ENCODE measurements at regions not wholly inside any gene's neighbourhood (a gene's known extent, or its start where the extent isn't known, plus 50 kb on each side); places are given as distances from the start of the nearest gene placed in this dataset.

GRCh38 chr3:152540120-152540519 is 271.4 kb downstream of the MBNL1 start:
- DNase-seq (ENCODE audit: low read depth in 1 of 2, low spot score in 1 of 2), result no peak

GRCh38 chr3:152547153-152547552 is 278.4 kb downstream of the MBNL1 start:
- ChIA-PET CTCF (no interaction called here), POLR2A (no interaction called here)
- ATAC-seq, result no peak
- no peaks in the 10 kb centered on the region for H3K4me1 ChIP-seq
- FAIRE-seq, result no peak
- no peak overlapping the region for H3K4me3 ChIP-seq
- WGBS (ENCODE audit: missing lambda C conversion rate), result 35% methylated on average over 1 of the region's 1 CpG
- 0 out of 3 replicates have a peak, but pooled peaks cover 8% of the 10 kb centered on the region for H3K9me3 ChIP-seq
- TF ChIP-seq NR3C1 (IDR thresholded peaks at IDR 0.05), result no peak
- no peak for TF ChIP-seq KDM1A (IDR thresholded peaks at IDR 0.05; ENCODE audit: low read depth)
- no peak for TF ChIP-seq RFX5 (IDR thresholded peaks at IDR 0.05)
- TF ChIP-seq HMGXB4 (CRISPR knock-in tag; IDR thresholded peaks at IDR 0.05; ENCODE audit: borderline replicate concordance), result no peak
- TF ChIP-seq HOXB5 (CRISPR knock-in tag; IDR thresholded peaks at IDR 0.05), result no peak
- no peak for TF ChIP-seq HOXA7 (CRISPR knock-in tag; IDR thresholded peaks at IDR 0.05)
- TF ChIP-seq MAZ (IDR thresholded peaks at IDR 0.05; ENCODE audit: borderline replicate concordance, low read depth, low read length), result no peak
- TF ChIP-seq ZNF302 (CRISPR knock-in tag; IDR thresholded peaks at IDR 0.05), result no peak
- no peak for TF ChIP-seq POLR2A (IDR thresholded peaks at IDR 0.05; ENCODE audit: low read length)
- no peak for TF ChIP-seq GATA3 (IDR thresholded peaks at IDR 0.05; ENCODE audit: borderline replicate concordance)
- no peak for TF ChIP-seq EHF (CRISPR knock-in tag; IDR thresholded peaks at IDR 0.05)
- no peak for TF ChIP-seq MAFK (IDR thresholded peaks at IDR 0.05; ENCODE audit: partially characterized antibody)
- TF ChIP-seq HDAC2 (IDR thresholded peaks at IDR 0.05), result no peak
- no peak overlapping the region for H3K27ac ChIP-seq
- no peak for DNase-seq (ENCODE audit: low read depth in 1 of 2, low spot score in 1 of 2)
- no peak overlapping the region for H3K4me2 ChIP-seq

More at GRCh38 chr3:152540120-152540519, 271.4 kb downstream of the MBNL1 start:
- ATAC-seq (no peak), FAIRE-seq (no peak)
- ChIA-PET CTCF (interaction anchor here (0.6 kb wide), 1 partner anchor 1248 kb away, joined by 3 read pairs; no protein-coding TSS in a partner anchor), POLR2A (no interaction called here)
- Histone ChIP-seq H3K27ac (no peak overlapping the region), H3K4me3 (no peak overlapping the region), H3K4me2 (no peak overlapping the region), H3K4me1 (no peaks in the 10 kb centered on the region), H3K9me3 (0 out of 3 replicates have a peak, but pooled peaks cover 11% of the 10 kb centered on the region)
- no peak for TF ChIP-seq ZNF302 (CRISPR knock-in tag; IDR thresholded peaks at IDR 0.05)
- TF ChIP-seq MAFK (IDR thresholded peaks at IDR 0.05; ENCODE audit: partially characterized antibody), result no peak
- TF ChIP-seq EP300 (IDR thresholded peaks at IDR 0.05), result no peak
- no peak for TF ChIP-seq ELK1 (IDR thresholded peaks at IDR 0.05; ENCODE audit: low read depth, low read length)
- no peak for TF ChIP-seq CHD4 (IDR thresholded peaks at IDR 0.05; ENCODE audit: borderline replicate concordance)
- TF ChIP-seq EHF (CRISPR knock-in tag; IDR thresholded peaks at IDR 0.05), result no peak
- no peak for TF ChIP-seq HES2 (IDR thresholded peaks at IDR 0.05)
- no peak for TF ChIP-seq PHF8 (IDR thresholded peaks at IDR 0.05; ENCODE audit: borderline replicate concordance, low read depth)
- TF ChIP-seq USF2 (IDR thresholded peaks at IDR 0.05), result no peak
- TF ChIP-seq RCOR1 (IDR thresholded peaks at IDR 0.05; ENCODE audit: low read depth, low read length), result no peak
- TF ChIP-seq KDM1A (IDR thresholded peaks at IDR 0.05; ENCODE audit: low read depth), result no peak

- Histone ChIP-seq H3K4me1 (no peaks in the 10 kb centered on the region), H3K4me2 (no peak overlapping the region), H3K4me3 (no peak overlapping the region), H3K9me3 (0 out of 3 replicates have a peak, but pooled peaks cover 4% of the 10 kb centered on the region), H3K27ac (no peak overlapping the region)
- no peak for TF ChIP-seq KDM1A (IDR thresholded peaks at IDR 0.05; ENCODE audit: low read depth)
- POLR2A ChIA-PET, result no interaction called here
- FAIRE-seq, result no peak
- CTCF ChIA-PET, result no interaction called here
- DNase-seq (ENCODE audit: low read depth in 1 of 2, low spot score in 1 of 2), result no peak
- ATAC-seq, result no peak
These were observed 280.5 kb downstream of the MBNL1 start for GRCh38 chr3:152549263-152549662.

Measured in A549 (cell line).